ENCODE measurements at regions not wholly inside any gene's neighbourhood (a gene's known extent, or its start where the extent isn't known, plus 50 kb on each side); places are given as distances from the start of the nearest gene placed in this dataset.

GRCh38 chr10:123529146-123529760 lies 136.9 kb upstream of the GPR26 start:
- no peak for DNase-seq

- no peak for DNase-seq
Observed at GRCh38 chr10:123530166-123530870, 135.8 kb upstream of the GPR26 start.

GRCh38 chr10:123535386-123535785 lies 130.8 kb upstream of the GPR26 start:
- DNase-seq: no peak

GRCh38 chr10:123536176-123536845 lies 129.8 kb upstream of the GPR26 start:
- DNase-seq: no peak

- no peak for DNase-seq
Observed at GRCh38 chr10:123537188-123537961, 128.8 kb upstream of the GPR26 start.

- DNase-seq: no peak
Observed at GRCh38 chr10:123538401-123539320, 127.5 kb upstream of the GPR26 start.

- no peak for DNase-seq
Observed at GRCh38 chr10:123544986-123545385, 121.2 kb upstream of the GPR26 start.

- no peak for DNase-seq
Observed at GRCh38 chr10:123548770-123549169, 117.4 kb upstream of the GPR26 start.

- DNase-seq: no peak
Observed at GRCh38 chr10:123549761-123550454, 116.2 kb upstream of the GPR26 start.

- DNase-seq: no peak
Observed at GRCh38 chr10:123550675-123551096, 115.5 kb upstream of the GPR26 start.

- no peak for DNase-seq
Observed at GRCh38 chr10:123551259-123551658, 114.9 kb upstream of the GPR26 start.

GRCh38 chr10:123552760-123553554 lies 113.2 kb upstream of the GPR26 start:
- no peak for DNase-seq

- DNase-seq: no peak
Observed at GRCh38 chr10:123553810-123554430, 112.2 kb upstream of the GPR26 start.

- DNase-seq: no peak
Observed at GRCh38 chr10:123554656-123555055, 111.5 kb upstream of the GPR26 start.

GRCh38 chr10:123555616-123556015 lies 110.5 kb upstream of the GPR26 start:
- no peak for DNase-seq

- DNase-seq: no peak
Observed at GRCh38 chr10:123556049-123556448, 110.1 kb upstream of the GPR26 start.

- no peak for DNase-seq
Observed at GRCh38 chr10:123556736-123557135, 109.4 kb upstream of the GPR26 start.

- no peak for DNase-seq
Observed at GRCh38 chr10:123557366-123558108, 108.6 kb upstream of the GPR26 start.

- no peak for DNase-seq
Observed at GRCh38 chr10:123558651-123559050, 107.5 kb upstream of the GPR26 start.

All from left kidney (tissue), 1 donor.